HEK293 (cell line): ENCODE measurements at regions not wholly inside any gene's neighbourhood (a gene's known extent, or its start where the extent isn't known, plus 50 kb on each side); places are given as distances from the start of the nearest gene placed in this dataset.

Experiments used
- RBAK ChIP-seq: fragments of 450-650 bp; formaldehyde crosslinking; IDR thresholded peaks from 2 replicates; pipeline ENCODE4 v1.5.1; 2016; ENCODE audit warnings: missing biosample characterization, missing genetic modification characterization
- YY1 ChIP-seq: fragments of 450-650 bp; formaldehyde crosslinking; IDR thresholded peaks from 2 replicates; pipeline ENCODE4 v1.5.1; 2018; ENCODE audit warnings: missing biosample characterization, missing genetic modification characterization
- ZEB2 ChIP-seq: fragments of 450-650 bp; formaldehyde crosslinking; IDR thresholded peaks from 2 replicates; pipeline ENCODE4 v1.5.1; 2016; ENCODE audit warnings: missing biosample characterization, missing genetic modification characterization
- ZNF138 ChIP-seq: fragments of 450-650 bp; formaldehyde crosslinking; IDR thresholded peaks from 2 replicates; pipeline ENCODE4 v1.5.1; 2016; ENCODE audit warnings: missing biosample characterization, missing genetic modification characterization, borderline replicate concordance
- ZNF169 ChIP-seq: fragments of 450-650 bp; formaldehyde crosslinking; IDR thresholded peaks from 2 replicates; pipeline ENCODE4 v1.5.1; 2016; ENCODE audit warnings: missing biosample characterization, missing genetic modification characterization
- ZNF23 ChIP-seq: fragments of 450-650 bp; formaldehyde crosslinking; IDR thresholded peaks from 2 replicates; pipeline ENCODE4 v1.5.1; 2016; ENCODE audit warnings: missing biosample characterization, missing genetic modification characterization, borderline replicate concordance
- ZNF514 ChIP-seq: fragments of 450-650 bp; formaldehyde crosslinking; IDR thresholded peaks from 2 replicates; pipeline ENCODE4 v1.5.1; 2016; ENCODE audit warnings: missing biosample characterization, missing genetic modification characterization
- ZNF76 ChIP-seq: fragments of 450-650 bp; formaldehyde crosslinking; IDR thresholded peaks from 2 replicates; pipeline ENCODE4; 2016; ENCODE audit warnings: low read depth, missing biosample characterization, missing genetic modification characterization, borderline replicate concordance
- ZNF830 ChIP-seq: fragments of 450-650 bp; IDR thresholded peaks from 2 replicates; pipeline ENCODE4 v1.5.0; 2018; ENCODE audit warnings: missing biosample characterization, missing genetic modification characterization, low read depth, mild to moderate bottlenecking, moderate library complexity
- TF ChIP-seq, protein P1 (sequence below): fragments of 450-650 bp; formaldehyde crosslinking; IDR thresholded peaks from 2 replicates; pipeline ENCODE4 v1.5.1; 2016; ENCODE audit warnings: missing biosample characterization, missing genetic modification characterization
- TF ChIP-seq, protein P2 (sequence below): fragments of 450-650 bp; formaldehyde crosslinking; IDR thresholded peaks from 2 replicates; pipeline ENCODE4 v1.5.1; 2016; ENCODE audit warnings: missing biosample characterization, missing genetic modification characterization
- TF ChIP-seq, protein P3 (sequence below): fragments of 450-650 bp; formaldehyde crosslinking; IDR thresholded peaks from 2 replicates; pipeline ENCODE4 v1.5.1; 2016; ENCODE audit warnings: missing biosample characterization, missing genetic modification characterization
- TF ChIP-seq, protein P4 (sequence below): fragments of 450-650 bp; formaldehyde crosslinking; IDR thresholded peaks from 2 replicates; pipeline ENCODE4 v1.5.1; 2016; ENCODE audit warnings: missing biosample characterization, missing genetic modification characterization
- TF ChIP-seq, protein P5 (sequence below): fragments of 450-650 bp; formaldehyde crosslinking; IDR thresholded peaks from 2 replicates; pipeline ENCODE4 v1.5.1; 2016; ENCODE audit warnings: missing biosample characterization, missing genetic modification characterization, low read depth

DNA sequence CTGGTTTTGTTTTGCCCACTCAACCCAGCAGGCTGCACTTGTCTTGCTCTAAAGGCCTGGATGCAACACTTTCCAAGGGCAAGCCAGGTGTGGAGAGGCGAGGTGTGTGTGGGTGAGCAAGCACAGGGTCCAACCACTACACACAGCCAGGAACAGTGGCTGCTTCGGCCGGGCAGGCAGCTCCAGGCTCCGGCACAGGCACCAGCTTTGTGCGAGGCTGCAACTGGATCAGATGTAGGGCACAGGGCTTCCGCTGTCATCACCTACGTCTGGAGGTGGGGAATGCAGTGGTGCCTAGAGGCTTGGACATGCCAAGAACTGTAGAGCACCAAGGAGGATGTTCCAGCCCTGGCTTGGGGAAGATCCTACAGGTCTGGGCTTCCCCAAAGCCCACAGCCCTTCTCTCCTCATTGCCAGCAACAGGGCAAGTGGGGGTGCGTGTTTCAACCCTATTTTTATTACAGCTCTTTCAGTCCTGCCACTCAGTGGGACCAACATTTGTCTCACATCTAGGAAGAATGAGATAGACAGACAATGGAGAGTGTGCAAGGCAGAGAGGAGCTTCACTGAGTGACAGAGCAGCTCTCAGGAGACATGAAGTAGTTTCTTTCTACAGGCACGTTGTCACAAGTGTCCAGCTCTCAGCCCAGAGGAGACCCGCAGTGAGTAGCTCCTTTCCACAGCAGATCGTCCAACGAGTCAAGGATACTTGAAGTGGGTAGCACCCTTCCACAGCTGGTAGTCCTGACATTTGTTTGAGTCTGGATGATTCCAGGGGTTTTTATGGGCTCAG is 622.2 kb downstream of the CDH9 start:
- TF ChIP-seq ZNF76 (no peak), RBAK (tag by site-specific recombination) (no peak), YY1 (tag by site-specific recombination) (no peak), ZNF169 (tag by site-specific recombination) (no peak), ZNF830 (tag by site-specific recombination) (no peak), ZNF514 (tag by site-specific recombination) (no peak), ZEB2 (no peak), ZNF138 (tag by site-specific recombination) (no peak), ZNF23 (no peak)
- TF ChIP-seq, protein P1, sequence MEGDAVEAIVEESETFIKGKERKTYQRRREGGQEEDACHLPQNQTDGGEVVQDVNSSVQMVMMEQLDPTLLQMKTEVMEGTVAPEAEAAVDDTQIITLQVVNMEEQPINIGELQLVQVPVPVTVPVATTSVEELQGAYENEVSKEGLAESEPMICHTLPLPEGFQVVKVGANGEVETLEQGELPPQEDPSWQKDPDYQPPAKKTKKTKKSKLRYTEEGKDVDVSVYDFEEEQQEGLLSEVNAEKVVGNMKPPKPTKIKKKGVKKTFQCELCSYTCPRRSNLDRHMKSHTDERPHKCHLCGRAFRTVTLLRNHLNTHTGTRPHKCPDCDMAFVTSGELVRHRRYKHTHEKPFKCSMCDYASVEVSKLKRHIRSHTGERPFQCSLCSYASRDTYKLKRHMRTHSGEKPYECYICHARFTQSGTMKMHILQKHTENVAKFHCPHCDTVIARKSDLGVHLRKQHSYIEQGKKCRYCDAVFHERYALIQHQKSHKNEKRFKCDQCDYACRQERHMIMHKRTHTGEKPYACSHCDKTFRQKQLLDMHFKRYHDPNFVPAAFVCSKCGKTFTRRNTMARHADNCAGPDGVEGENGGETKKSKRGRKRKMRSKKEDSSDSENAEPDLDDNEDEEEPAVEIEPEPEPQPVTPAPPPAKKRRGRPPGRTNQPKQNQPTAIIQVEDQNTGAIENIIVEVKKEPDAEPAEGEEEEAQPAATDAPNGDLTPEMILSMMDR = no peak
- TF ChIP-seq, protein P2, sequence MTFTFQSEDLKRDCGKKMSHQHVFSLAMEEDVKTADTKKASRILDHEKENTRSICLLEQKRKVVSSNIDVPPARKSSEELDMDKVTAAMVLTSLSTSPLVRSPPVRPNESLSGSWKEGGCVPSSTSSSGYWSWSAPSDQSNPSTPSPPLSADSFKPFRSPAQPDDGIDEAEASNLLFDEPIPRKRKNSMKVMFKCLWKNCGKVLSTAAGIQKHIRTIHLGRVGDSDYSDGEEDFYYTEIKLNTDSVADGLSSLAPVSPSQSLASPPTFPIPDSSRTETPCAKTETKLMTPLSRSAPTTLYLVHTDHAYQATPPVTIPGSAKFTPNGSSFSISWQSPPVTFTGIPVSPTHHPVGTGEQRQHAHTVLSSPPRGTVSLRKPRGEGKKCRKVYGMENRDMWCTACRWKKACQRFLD (tag by site-specific recombination) = no peak
- TF ChIP-seq, protein P3, sequence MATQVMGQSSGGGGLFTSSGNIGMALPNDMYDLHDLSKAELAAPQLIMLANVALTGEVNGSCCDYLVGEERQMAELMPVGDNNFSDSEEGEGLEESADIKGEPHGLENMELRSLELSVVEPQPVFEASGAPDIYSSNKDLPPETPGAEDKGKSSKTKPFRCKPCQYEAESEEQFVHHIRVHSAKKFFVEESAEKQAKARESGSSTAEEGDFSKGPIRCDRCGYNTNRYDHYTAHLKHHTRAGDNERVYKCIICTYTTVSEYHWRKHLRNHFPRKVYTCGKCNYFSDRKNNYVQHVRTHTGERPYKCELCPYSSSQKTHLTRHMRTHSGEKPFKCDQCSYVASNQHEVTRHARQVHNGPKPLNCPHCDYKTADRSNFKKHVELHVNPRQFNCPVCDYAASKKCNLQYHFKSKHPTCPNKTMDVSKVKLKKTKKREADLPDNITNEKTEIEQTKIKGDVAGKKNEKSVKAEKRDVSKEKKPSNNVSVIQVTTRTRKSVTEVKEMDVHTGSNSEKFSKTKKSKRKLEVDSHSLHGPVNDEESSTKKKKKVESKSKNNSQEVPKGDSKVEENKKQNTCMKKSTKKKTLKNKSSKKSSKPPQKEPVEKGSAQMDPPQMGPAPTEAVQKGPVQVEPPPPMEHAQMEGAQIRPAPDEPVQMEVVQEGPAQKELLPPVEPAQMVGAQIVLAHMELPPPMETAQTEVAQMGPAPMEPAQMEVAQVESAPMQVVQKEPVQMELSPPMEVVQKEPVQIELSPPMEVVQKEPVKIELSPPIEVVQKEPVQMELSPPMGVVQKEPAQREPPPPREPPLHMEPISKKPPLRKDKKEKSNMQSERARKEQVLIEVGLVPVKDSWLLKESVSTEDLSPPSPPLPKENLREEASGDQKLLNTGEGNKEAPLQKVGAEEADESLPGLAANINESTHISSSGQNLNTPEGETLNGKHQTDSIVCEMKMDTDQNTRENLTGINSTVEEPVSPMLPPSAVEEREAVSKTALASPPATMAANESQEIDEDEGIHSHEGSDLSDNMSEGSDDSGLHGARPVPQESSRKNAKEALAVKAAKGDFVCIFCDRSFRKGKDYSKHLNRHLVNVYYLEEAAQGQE = no peak
- TF ChIP-seq, protein P4, sequence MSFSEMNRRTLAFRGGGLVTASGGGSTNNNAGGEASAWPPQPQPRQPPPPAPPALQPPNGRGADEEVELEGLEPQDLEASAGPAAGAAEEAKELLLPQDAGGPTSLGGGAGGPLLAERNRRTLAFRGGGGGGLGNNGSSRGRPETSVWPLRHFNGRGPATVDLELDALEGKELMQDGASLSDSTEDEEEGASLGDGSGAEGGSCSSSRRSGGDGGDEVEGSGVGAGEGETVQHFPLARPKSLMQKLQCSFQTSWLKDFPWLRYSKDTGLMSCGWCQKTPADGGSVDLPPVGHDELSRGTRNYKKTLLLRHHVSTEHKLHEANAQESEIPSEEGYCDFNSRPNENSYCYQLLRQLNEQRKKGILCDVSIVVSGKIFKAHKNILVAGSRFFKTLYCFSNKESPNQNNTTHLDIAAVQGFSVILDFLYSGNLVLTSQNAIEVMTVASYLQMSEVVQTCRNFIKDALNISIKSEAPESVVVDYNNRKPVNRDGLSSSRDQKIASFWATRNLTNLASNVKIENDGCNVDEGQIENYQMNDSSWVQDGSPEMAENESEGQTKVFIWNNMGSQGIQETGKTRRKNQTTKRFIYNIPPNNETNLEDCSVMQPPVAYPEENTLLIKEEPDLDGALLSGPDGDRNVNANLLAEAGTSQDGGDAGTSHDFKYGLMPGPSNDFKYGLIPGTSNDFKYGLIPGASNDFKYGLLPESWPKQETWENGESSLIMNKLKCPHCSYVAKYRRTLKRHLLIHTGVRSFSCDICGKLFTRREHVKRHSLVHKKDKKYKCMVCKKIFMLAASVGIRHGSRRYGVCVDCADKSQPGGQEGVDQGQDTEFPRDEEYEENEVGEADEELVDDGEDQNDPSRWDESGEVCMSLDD (tag by site-specific recombination) = no peak
- TF ChIP-seq, protein P5, sequence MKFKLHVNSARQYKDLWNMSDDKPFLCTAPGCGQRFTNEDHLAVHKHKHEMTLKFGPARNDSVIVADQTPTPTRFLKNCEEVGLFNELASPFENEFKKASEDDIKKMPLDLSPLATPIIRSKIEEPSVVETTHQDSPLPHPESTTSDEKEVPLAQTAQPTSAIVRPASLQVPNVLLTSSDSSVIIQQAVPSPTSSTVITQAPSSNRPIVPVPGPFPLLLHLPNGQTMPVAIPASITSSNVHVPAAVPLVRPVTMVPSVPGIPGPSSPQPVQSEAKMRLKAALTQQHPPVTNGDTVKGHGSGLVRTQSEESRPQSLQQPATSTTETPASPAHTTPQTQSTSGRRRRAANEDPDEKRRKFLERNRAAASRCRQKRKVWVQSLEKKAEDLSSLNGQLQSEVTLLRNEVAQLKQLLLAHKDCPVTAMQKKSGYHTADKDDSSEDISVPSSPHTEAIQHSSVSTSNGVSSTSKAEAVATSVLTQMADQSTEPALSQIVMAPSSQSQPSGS (tag by site-specific recombination) = no peak
